ENCODE measurements at regions not wholly inside any gene's neighbourhood (a gene's known extent, or its start where the extent isn't known, plus 50 kb on each side); places are given as distances from the start of the nearest gene placed in this dataset.

DNA sequence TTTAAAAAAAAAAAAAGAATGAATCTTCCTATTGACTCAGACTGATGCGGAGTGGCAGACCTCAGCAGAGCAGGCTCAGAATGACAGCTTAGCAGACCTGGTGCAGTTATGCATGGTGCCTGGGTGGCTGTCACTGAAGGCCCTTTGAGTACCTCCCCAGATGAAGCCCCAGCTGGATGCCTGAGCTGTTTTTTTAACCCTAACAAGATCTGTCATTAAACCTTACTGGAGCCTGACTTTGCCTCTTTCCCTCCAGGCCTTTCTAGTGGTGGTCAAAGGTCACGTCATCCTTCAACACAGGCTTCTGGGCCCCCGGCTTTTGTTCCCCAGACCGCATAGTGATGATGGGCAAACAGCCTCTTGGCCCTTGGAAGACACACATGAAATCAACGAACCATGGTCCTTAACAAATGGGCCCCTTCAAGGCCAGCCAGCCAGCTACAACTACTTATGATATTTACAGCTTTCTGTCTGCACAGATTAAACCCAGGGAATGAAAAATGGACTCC is 138.3 kb upstream of the CYP1B1 start:
- Histone ChIP-seq H3K27me3 (ENCODE audit: insufficient read depth, low read depth, severe bottlenecking) (no peaks in the 10 kb centered on the region), H3K27ac (peak overlapping the region; percentile 8), H3K36me3 (no peaks in the 10 kb centered on the region), H3K4me3 (ENCODE audit: low read depth, low read length) (no peak overlapping the region), H3K9me3 (ENCODE audit: severe bottlenecking) (peaks cover 4% of the 10 kb centered on the region)
- TF ChIP-seq, protein P1, sequence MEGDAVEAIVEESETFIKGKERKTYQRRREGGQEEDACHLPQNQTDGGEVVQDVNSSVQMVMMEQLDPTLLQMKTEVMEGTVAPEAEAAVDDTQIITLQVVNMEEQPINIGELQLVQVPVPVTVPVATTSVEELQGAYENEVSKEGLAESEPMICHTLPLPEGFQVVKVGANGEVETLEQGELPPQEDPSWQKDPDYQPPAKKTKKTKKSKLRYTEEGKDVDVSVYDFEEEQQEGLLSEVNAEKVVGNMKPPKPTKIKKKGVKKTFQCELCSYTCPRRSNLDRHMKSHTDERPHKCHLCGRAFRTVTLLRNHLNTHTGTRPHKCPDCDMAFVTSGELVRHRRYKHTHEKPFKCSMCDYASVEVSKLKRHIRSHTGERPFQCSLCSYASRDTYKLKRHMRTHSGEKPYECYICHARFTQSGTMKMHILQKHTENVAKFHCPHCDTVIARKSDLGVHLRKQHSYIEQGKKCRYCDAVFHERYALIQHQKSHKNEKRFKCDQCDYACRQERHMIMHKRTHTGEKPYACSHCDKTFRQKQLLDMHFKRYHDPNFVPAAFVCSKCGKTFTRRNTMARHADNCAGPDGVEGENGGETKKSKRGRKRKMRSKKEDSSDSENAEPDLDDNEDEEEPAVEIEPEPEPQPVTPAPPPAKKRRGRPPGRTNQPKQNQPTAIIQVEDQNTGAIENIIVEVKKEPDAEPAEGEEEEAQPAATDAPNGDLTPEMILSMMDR (IDR thresholded peaks at IDR 0.05; ENCODE audit: low read depth, low read length) = no peak
- DNase-seq = peak; percentile 61

DNA sequence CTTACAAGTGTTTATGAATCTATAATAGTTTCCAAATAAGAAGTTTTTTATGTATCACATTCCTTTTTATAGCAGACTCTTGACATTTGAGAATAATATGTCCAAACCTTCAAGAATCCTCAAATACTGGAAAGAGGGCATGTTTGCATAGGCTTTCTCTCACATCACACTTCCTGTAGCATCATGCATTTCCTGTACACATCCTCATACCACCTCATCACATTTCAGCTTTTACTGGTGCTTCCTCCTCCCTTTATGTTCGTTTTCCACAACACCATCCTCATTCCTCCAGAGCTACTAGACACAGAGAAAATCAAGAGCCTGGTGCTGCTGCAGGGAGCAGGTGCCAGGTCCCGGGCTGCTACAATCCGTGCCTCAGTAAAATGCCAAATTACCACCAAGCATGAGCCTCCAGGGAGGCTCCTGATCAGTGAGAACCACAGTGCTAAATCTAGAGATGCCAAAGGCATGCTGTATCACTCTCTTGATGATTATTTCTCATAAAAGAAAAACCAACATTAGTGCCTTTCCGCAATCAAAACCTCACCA is 137.7 kb upstream of the CYP1B1 start:
- H3K27ac ChIP-seq = peak overlapping the region; percentile 6; the same call in 1 of the 2 replicates
- H3K9me3 ChIP-seq (ENCODE audit: severe bottlenecking) = peaks cover 4% of the 10 kb centered on the region
- TF ChIP-seq, protein P1 (IDR thresholded peaks at IDR 0.05; ENCODE audit: low read depth, low read length) = no peak
- H3K4me3 ChIP-seq (ENCODE audit: low read depth, low read length) = no peak overlapping the region
- no peaks in the 10 kb centered on the region for H3K27me3 ChIP-seq (ENCODE audit: insufficient read depth, low read depth, severe bottlenecking)
- no peaks in the 10 kb centered on the region for H3K36me3 ChIP-seq
- DNase-seq = no peak

DNA sequence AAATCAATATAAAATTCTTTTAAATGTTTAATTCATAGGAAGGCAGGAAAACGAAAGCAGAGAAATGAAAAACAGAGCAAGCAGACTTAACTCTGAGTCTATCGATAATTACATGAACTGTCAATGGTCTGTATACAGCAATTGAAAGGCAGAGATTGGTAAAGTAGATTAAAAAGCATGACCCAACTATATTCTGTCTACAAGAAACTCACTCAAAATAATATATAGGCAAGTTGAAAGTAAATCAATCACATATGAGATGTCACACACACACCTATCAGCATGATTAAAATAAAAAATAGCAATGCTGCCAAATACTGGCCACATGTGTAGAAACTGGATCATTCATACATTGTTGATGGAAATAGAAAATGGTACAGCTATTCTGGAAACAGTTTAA is 136.4 kb upstream of the CYP1B1 start:
- no peak overlapping the region for H3K27ac ChIP-seq
- no peaks in the 10 kb centered on the region for H3K36me3 ChIP-seq
- TF ChIP-seq, protein P1 (IDR thresholded peaks at IDR 0.05; ENCODE audit: low read depth, low read length) = no peak
- H3K9me3 ChIP-seq (ENCODE audit: severe bottlenecking) = peaks cover 4% of the 10 kb centered on the region
- no peaks in the 10 kb centered on the region for H3K27me3 ChIP-seq (ENCODE audit: insufficient read depth, low read depth, severe bottlenecking)
- no peak for DNase-seq
- H3K4me3 ChIP-seq (ENCODE audit: low read depth, low read length) = no peak overlapping the region

DNA sequence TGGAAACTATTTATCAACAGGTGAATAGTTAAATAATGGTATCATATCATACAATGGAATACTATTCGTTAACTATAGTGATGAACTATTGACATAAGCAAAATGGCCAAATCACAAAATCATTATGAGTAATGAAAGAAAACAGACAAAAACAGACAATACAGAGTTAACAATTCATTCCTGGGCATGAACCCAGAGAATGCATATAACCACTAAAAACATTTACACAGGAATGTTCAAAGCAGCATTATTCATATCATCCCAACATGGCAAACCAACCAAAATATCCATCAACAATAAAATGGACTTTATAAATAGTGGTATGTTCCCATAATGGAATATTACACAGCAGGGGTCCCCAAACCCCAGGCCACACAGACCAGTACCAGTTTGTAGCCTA is 131.2 kb upstream of the CYP1B1 start:
- H3K27ac ChIP-seq = no peak overlapping the region
- no peaks in the 10 kb centered on the region for H3K36me3 ChIP-seq
- TF ChIP-seq, protein P1 (IDR thresholded peaks at IDR 0.05; ENCODE audit: low read depth, low read length) = no peak
- peaks cover 4% of the 10 kb centered on the region for H3K9me3 ChIP-seq (ENCODE audit: severe bottlenecking)
- H3K27me3 ChIP-seq (ENCODE audit: insufficient read depth, low read depth, severe bottlenecking) = no peaks in the 10 kb centered on the region
- no peak overlapping the region for H3K4me3 ChIP-seq (ENCODE audit: low read depth, low read length)
- no peak for DNase-seq

DNA sequence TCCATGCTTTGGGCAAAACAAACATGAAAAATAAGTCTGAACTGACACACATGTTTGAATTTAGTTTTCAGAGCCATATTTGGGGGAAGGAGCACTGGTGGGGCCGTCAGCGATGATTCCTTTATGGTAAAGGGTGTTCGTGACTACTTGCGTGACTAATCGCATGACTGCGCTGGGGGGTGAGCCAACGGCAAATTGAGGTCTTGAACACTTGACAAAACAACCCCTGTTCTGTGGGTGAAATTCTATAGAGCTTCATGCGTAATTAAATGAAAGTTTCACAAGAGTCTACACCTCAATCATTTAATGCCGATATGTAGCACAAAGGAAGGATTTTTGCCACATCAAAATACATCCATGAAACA is 127.5 kb upstream of the CYP1B1 start:
- no peaks in the 10 kb centered on the region for H3K27me3 ChIP-seq (ENCODE audit: insufficient read depth, low read depth, severe bottlenecking)
- no peaks in the 10 kb centered on the region for H3K9me3 ChIP-seq (ENCODE audit: severe bottlenecking)
- H3K27ac ChIP-seq = no peak overlapping the region
- no peaks in the 10 kb centered on the region for H3K36me3 ChIP-seq
- no peak for DNase-seq
- no peak overlapping the region for H3K4me3 ChIP-seq (ENCODE audit: low read depth, low read length)
- TF ChIP-seq, protein P1 (IDR thresholded peaks at IDR 0.05; ENCODE audit: low read depth, low read length) = no peak
